Stimulated activated CD4-positive, alpha-beta T cell treated with anti-CD3 and anti-CD28 coated beads, Interleukin-1b, Interleukin-23, amount 100 ng/mL, for 24 hours (primary cell): ENCODE measurements at regions not wholly inside any gene's neighbourhood (a gene's known extent, or its start where the extent isn't known, plus 50 kb on each side); places are given as distances from the start of the nearest gene placed in this dataset.

Experiments used
- DNase-seq, 4 experiments: peaks; one replicate each; pipeline ENCODE4 v3.0.0-alpha.2; 2020; ENCODE audit warnings: low read depth in 4 of 4, low spot score in 1 of 4

DNA sequence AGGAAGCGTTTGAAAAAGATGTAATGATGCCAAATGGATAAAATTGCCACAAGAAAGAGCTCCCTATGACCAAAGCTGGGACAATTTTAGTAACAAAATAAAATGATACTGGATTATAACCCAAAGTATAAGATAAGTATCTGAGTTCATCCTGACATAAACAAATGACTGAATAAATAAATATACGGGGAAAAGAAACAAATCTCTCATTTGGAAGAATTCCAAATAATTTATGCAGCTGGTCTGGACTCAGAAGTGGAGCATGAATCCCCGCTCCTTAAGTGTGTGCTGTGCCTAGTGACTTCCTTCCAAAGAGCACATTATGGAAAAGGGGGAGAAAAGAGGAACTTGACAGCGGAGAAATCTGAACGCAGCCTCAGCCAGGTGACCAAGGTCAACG lies 186.2 kb downstream of the RAMP3 start:
- no peak for DNase-seq

GRCh38 chr7:45347804-45348203 lies 190.2 kb downstream of the RAMP3 start:
- DNase-seq: no peak

- no peak for DNase-seq
Measured at GRCh38 chr7:45349090-45349489, 191.5 kb downstream of the RAMP3 start.

- no peak for DNase-seq
Measured at GRCh38 chr7:45350896-45351295, 193.3 kb downstream of the RAMP3 start.

DNA sequence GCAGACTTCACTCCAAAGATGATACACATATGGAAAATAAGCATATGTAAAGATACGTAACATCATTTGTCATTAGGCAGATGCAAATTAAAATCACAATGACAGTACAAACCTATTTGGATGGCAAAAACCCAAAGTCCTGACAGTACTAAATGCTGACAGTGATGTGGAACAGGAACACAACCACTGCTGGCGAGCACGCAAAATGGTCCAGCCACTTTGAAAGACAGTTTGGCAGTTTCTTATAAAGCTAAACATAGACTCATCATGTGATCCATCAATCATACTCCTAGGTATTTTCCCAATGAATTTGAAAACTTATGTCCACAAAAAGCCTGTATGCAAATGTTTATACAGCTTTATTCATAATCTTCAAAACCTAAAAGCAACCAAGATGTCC lies 200.7 kb downstream of the RAMP3 start:
- DNase-seq: no peak

- no peak for DNase-seq
Measured at GRCh38 chr7:45359250-45359649, 201.7 kb downstream of the RAMP3 start.

- DNase-seq: no peak
Measured at GRCh38 chr7:45359776-45360175, 202.2 kb downstream of the RAMP3 start.

GRCh38 chr7:45363669-45364068 lies 206.1 kb downstream of the RAMP3 start:
- no peak for DNase-seq

DNA sequence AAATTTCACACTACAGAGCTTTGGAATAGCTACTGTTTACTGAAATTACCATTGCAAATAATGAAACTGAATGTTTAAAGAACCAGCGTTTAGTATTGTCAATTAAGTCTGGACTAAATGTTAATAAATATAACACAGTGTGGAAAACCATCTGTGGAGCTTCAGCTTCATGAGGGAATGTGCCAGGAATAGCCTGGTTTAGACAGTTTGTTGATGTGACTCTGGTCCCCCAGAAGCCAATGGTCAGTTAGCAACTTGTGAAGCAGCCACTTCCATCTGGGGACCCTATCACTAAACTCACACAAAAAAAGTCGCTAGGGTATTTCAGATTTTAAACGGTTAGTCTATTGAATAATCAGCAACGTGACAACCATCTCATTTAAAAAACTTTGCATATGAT lies 207.8 kb downstream of the RAMP3 start:
- no peak for DNase-seq

- DNase-seq: no peak
Measured at GRCh38 chr7:45366475-45366874, 207.7 kb upstream of the ADCY1 start.

GRCh38 chr7:45367026-45367425 lies 207.1 kb upstream of the ADCY1 start:
- no peak for DNase-seq

GRCh38 chr7:45368129-45368807 lies 205.9 kb upstream of the ADCY1 start:
- no peak for DNase-seq

DNA sequence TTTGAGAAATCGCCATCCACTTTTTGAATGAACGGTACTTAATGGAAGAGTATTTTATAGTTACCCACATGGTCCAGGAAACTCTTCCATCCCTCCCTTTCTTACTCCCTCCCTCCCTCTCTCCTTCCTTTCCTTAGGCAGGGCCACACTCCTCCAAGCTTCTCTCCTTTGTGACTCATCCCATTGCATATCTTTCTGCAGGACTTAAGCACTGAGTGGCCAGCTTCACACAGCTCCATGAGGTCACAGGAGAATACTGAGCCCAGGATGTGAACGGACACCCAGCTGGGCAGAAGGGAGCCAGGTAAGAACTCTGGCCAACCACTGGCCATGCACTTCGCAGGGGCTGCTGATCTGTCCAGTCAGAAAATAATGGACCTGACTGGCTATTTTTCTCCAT lies 189.7 kb upstream of the ADCY1 start:
- no peak for DNase-seq

- DNase-seq: no peak
Measured at GRCh38 chr7:45387837-45388236, 186.3 kb upstream of the ADCY1 start.

- no peak for DNase-seq
Measured at GRCh38 chr7:45389073-45389872, 184.9 kb upstream of the ADCY1 start.

DNA sequence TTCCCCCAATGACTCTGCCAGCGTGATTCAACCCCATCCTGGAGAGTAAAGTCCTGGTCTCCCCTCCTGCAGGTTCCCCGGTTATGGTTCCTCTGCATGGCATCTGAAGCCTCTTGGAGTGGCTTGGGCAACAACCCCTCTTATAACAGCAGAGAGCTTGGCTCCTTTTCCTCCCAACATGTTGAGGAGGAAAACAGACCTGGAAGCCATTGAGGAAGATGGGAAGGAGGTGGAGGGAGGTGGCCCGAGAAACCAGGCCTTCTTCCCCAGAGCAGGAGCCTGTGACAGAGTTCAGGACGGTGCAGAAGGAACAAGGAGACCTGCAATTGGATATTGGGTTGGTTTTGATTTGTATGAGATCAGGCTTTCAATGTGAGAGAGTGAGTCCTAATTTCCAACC lies 184.0 kb upstream of the ADCY1 start:
- no peak for DNase-seq

DNA sequence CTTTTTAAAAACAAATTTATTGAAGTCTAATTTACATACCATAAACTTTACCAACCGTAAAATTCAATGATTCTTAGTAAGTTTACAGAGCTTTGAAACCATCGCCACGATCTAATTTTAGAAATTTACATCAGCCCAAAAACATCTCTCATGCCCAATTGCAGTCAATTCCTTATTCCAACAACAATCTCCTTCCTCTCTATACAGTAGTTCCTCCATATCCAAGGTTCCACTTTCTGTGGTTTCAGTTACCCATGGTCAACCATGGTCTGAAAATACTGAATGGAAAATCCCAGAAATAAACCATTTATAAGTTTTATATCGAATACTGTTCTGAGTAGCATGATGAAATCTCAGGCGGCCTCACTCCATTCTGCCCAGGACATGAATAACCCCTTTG lies 183.4 kb upstream of the ADCY1 start:
- DNase-seq: no peak

DNA sequence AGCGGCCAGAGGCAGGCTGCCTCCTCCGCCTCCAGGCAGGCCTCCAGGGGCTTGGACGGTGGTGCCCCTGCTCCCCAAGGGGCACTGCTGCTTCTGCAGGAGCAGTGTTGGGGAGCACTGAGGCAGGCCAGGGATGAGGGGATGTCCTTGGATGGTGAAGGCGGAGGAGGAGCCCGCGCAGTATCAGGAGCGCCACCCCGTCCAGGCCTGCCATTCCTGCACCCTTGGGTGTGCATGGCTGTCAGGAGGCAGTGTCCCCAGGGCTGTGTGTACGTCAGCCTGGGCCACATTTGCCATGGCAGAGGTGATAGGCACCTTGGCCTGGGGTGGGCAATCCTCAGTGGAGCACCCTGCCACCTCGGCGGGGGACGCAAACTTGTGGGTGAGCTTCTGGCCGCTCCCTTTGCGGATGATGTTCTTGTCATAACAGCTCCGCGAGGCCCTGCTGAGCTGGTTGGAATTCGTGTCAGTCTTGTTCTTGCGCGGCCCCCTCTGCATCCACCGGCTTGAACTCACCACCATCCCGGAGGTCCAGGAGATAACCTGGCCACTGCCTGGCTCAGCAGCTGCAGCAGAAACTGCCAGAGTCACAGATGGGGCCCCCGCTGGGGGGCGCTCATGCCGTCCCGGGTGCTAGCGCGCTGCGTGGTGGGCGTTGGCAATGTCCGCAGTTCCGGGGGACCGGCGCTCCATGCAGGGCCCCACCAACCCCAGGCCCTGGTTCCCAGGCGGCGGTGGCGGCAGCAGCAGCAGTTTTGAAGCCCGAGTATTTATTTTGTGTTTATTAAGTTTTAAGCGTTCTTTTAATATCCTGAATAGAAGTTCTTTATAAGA lies 182.3 kb upstream of the ADCY1 start:
- DNase-seq: no peak

GRCh38 chr7:45394117-45394708 lies 180.0 kb upstream of the ADCY1 start:
- no peak for DNase-seq

DNA sequence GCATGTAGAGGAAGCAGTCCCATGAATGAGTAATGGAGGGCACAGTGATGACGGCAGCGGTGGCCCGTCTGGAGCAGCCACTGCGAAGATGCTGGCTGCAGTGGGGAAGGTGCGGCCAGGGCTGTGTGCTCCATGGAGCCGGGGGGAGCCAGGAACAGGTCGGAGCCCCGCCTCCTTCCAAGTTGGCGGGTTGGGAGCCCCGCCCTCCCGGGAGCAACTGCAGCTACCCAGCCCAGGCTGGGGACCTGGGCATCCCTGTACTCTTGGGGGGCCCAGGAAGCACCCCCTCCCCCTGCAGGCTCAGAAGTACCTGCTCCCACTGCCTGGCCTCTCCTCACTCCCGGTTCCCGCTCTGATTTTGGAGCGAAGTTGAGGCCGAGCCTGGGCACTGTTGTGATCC lies 175.1 kb upstream of the ADCY1 start:
- DNase-seq: no peak

- DNase-seq: no peak
Measured at GRCh38 chr7:45400680-45401079, 173.5 kb upstream of the ADCY1 start.

DNA sequence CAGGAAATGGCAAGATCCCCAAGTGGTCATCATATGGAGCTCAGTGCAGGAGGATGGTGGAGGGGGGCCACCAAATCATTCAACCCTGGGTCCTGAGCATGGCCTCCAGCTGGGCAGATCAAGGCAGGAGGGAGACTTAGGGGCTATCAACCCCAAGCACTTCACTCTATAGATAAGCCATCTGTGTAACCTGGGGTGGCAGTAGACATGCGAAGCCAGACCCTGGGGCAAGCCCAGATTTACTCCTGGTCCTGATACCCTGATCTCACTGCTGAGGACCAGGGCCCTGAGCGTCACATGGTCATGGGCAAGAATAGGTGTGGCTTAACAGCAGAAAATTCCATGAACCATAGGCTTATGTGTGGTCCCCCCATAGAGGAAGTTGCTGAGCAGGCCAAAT lies 173.0 kb upstream of the ADCY1 start:
- no peak for DNase-seq
